ENCODE measurements at regions not wholly inside any gene's neighbourhood (a gene's known extent, or its start where the extent isn't known, plus 50 kb on each side); places are given as distances from the start of the nearest gene placed in this dataset.

GRCh38 chr6:105952326-105952725 is 133.8 kb upstream of the PRDM1 start:
- no peak for TF ChIP-seq CTCF (conservative IDR thresholded peaks at IDR 0.05)
- TF ChIP-seq EZH2 (IDR thresholded peaks at IDR 0.05; ENCODE audit: low read depth), result no peak

Data from PC-9 (cell line).